GM12891 (cell line): ENCODE measurements at regions not wholly inside any gene's neighbourhood (a gene's known extent, or its start where the extent isn't known, plus 50 kb on each side); places are given as distances from the start of the nearest gene placed in this dataset.

ENCODE experiments used
- DNase-seq: peaks from one replicate; pipeline ENCODE4 v3.0.0; 2011; ENCODE audit warnings: low spot score; ENCODE audit not compliant: insufficient read length
- FAIRE-seq: peaks from 2 replicates; lab custom pipeline; 2011; peaks lifted over from hg19 to GRCh38; lab: Jason Lieb, UNC
- PAX5 ChIP-seq: IDR thresholded peaks from 2 replicates; pipeline ENCODE4 v1.6.1; 2011; ENCODE audit warnings: low read length, moderate library complexity, mild to moderate bottlenecking; ENCODE audit not compliant: insufficient read depth, severe bottlenecking
- POLR2A ChIP-seq: IDR thresholded peaks from 2 replicates; pipeline ENCODE4 v1.6.1; 2011; ENCODE audit warnings: low read depth, low read length, control low read depth
- POLR2AphosphoS5 ChIP-seq: IDR thresholded peaks from 2 replicates; pipeline ENCODE4 v1.6.1; 2011; ENCODE audit warnings: low read depth, low read length, control low read depth
- POU2F2 ChIP-seq: IDR thresholded peaks from 2 replicates; pipeline ENCODE4 v1.6.1; 2011; ENCODE audit warnings: low read depth, mild to moderate bottlenecking, control low read depth, low read length, moderate library complexity
- SPI1 ChIP-seq: IDR thresholded peaks from 2 replicates; pipeline ENCODE4 v1.6.1; 2011; ENCODE audit warnings: low read depth, low read length, control low read depth
- TAF1 ChIP-seq: IDR thresholded peaks from 2 replicates; pipeline ENCODE4 v1.6.1; 2011; ENCODE audit warnings: low read depth, low read length, control low read depth

GRCh38 chrX:26664919-26665318 is 448.9 kb downstream of the MAGEB5 start:
- no peak for FAIRE-seq
- DNase-seq, result no peak
- no peak for TF ChIP-seq PAX5
- TF ChIP-seq POLR2A, result no peak
- TF ChIP-seq TAF1, result no peak
- no peak for TF ChIP-seq POLR2AphosphoS5
- TF ChIP-seq SPI1, result no peak
- no peak for TF ChIP-seq POU2F2

GRCh38 chrX:26653050-26653449 is 437.1 kb downstream of the MAGEB5 start:
- TF ChIP-seq TAF1 (no peak), POU2F2 (no peak), POLR2A (no peak), PAX5 (no peak), SPI1 (no peak), POLR2AphosphoS5 (no peak)
- DNase-seq (no peak), FAIRE-seq (no peak)

GRCh38 chrX:26651755-26652154 is 435.8 kb downstream of the MAGEB5 start:
- TF ChIP-seq POU2F2 (no peak), POLR2AphosphoS5 (no peak)
- no peak for DNase-seq
- FAIRE-seq, result no peak

- DNase-seq (no peak), FAIRE-seq (no peak)
- TF ChIP-seq SPI1 (no peak), TAF1 (no peak), POLR2AphosphoS5 (no peak), POLR2A (no peak), PAX5 (no peak), POU2F2 (no peak)
Measured at GRCh38 chrX:26649534-26649933, 433.6 kb downstream of the MAGEB5 start.

GRCh38 chrX:26631385-26631784 is 415.4 kb downstream of the MAGEB5 start:
- no peak for FAIRE-seq
- DNase-seq, result no peak
- TF ChIP-seq SPI1 (no peak), TAF1 (no peak), POLR2A (no peak), PAX5 (no peak), POLR2AphosphoS5 (no peak), POU2F2 (no peak)

- TF ChIP-seq POLR2AphosphoS5 (no peak), SPI1 (no peak), POLR2A (no peak), PAX5 (no peak)
- FAIRE-seq, result no peak
- no peak for DNase-seq
Measured at GRCh38 chrX:26613956-26614355, 398.0 kb downstream of the MAGEB5 start.

GRCh38 chrX:26606971-26607370 is 391.0 kb downstream of the MAGEB5 start:
- no peak for FAIRE-seq
- DNase-seq, result no peak
- no peak for TF ChIP-seq PAX5
- TF ChIP-seq POLR2A, result no peak
- TF ChIP-seq TAF1, result no peak
- no peak for TF ChIP-seq POU2F2
- no peak for TF ChIP-seq SPI1
- TF ChIP-seq POLR2AphosphoS5, result no peak

GRCh38 chrX:26597981-26598380 is 382.0 kb downstream of the MAGEB5 start:
- DNase-seq (no peak), FAIRE-seq (no peak)
- TF ChIP-seq POLR2A (no peak), POLR2AphosphoS5 (no peak), TAF1 (no peak), POU2F2 (no peak), SPI1 (no peak), PAX5 (no peak)

- DNase-seq, result no peak
- no peak for FAIRE-seq
- TF ChIP-seq POLR2A, result no peak
- TF ChIP-seq SPI1, result no peak
- TF ChIP-seq POLR2AphosphoS5, result no peak
- no peak for TF ChIP-seq TAF1
- no peak for TF ChIP-seq PAX5
- TF ChIP-seq POU2F2, result no peak
Measured at GRCh38 chrX:26590849-26591248, 374.9 kb downstream of the MAGEB5 start.

GRCh38 chrX:26586570-26586969 is 370.6 kb downstream of the MAGEB5 start:
- no peak for FAIRE-seq
- TF ChIP-seq PAX5 (no peak), POLR2A (no peak), POU2F2 (no peak), TAF1 (no peak), POLR2AphosphoS5 (no peak), SPI1 (no peak)
- DNase-seq, result no peak
